Left ventricle myocardium superior (tissue), 1 donor: ENCODE measurements at regions not wholly inside any gene's neighbourhood (a gene's known extent, or its start where the extent isn't known, plus 50 kb on each side); places are given as distances from the start of the nearest gene placed in this dataset.

Source experiments
- ATAC-seq: fragments of 200-7000 bp; cut with Tn5 transposase; one replicate; pipeline ENCODE4 v1.9.1; 2020; ENCODE audit warnings: mild to moderate bottlenecking, moderate library complexity
- DNase-seq: peaks from one replicate; pipeline ENCODE4 v3.0.0-alpha.2; 2020
- intact Hi-C: fragments of 100-400 bp; cut with micrococcal nuclease; formaldehyde crosslinking; loops from one replicate; pipeline ENCODE4 v1.11.0; 2022
- donor health status: DM: no; HTN: yes; CAD: no; lungs with severe emphysema.

GRCh38 chr19:29098863-29099481 lies 114.0 kb downstream of the UQCRFS1 start:
- DNase-seq (peak; percentile 74), ATAC-seq (peak; percentile 98)
- intact Hi-C loops = no loop called here

- no peak for DNase-seq
- intact Hi-C loops = no loop called here
- no peak for ATAC-seq
Measured at GRCh38 chr19:29098091-29098490, 114.9 kb downstream of the UQCRFS1 start.

- DNase-seq (no peak), ATAC-seq (no peak)
- intact Hi-C loops = no loop called here
Measured at GRCh38 chr19:29096896-29097295, 116.1 kb downstream of the UQCRFS1 start.

- ATAC-seq (no peak), DNase-seq (no peak)
- intact Hi-C loops = no loop called here
Measured at GRCh38 chr19:29093553-29093908, 119.4 kb downstream of the UQCRFS1 start.

GRCh38 chr19:29092712-29093552 lies 120.0 kb downstream of the UQCRFS1 start:
- DNase-seq (no peak), ATAC-seq (no peak)
- intact Hi-C loops = no loop called here

GRCh38 chr19:29090783-29091526 lies 122.0 kb downstream of the UQCRFS1 start:
- intact Hi-C loops = no loop called here
- ATAC-seq (no peak), DNase-seq (no peak)

- intact Hi-C loops = no loop called here
- no peak for ATAC-seq
Measured at GRCh38 chr19:29089315-29089870, 123.6 kb downstream of the UQCRFS1 start.

GRCh38 chr19:29088761-29089160 lies 124.2 kb downstream of the UQCRFS1 start:
- intact Hi-C loops = no loop called here
- DNase-seq (no peak), ATAC-seq (no peak)

More at GRCh38 chr19:29089315-29089870, 123.6 kb downstream of the UQCRFS1 start:
- DNase-seq = no peak

GRCh38 chr19:29086646-29087045 lies 126.3 kb downstream of the UQCRFS1 start:
- intact Hi-C loops = no loop called here
- DNase-seq (no peak), ATAC-seq (no peak)

- ATAC-seq (no peak), DNase-seq (no peak)
- intact Hi-C loops = no loop called here
Measured at GRCh38 chr19:29086182-29086581, 126.8 kb downstream of the UQCRFS1 start.

- no peak for ATAC-seq
- intact Hi-C loops = no loop called here
- DNase-seq = no peak
Measured at GRCh38 chr19:29085630-29086029, 127.3 kb downstream of the UQCRFS1 start.

GRCh38 chr19:29085206-29085605 lies 127.7 kb downstream of the UQCRFS1 start:
- no peak for ATAC-seq
- intact Hi-C loops = no loop called here
- no peak for DNase-seq

GRCh38 chr19:29084266-29084665 lies 128.7 kb downstream of the UQCRFS1 start:
- intact Hi-C loops = no loop called here
- ATAC-seq (no peak), DNase-seq (no peak)

- ATAC-seq = no peak
- no peak for DNase-seq
- intact Hi-C loops = no loop called here
Measured at GRCh38 chr19:29083863-29084262, 129.1 kb downstream of the UQCRFS1 start.

- no peak for ATAC-seq
- no peak for DNase-seq
- intact Hi-C loops = no loop called here
Measured at GRCh38 chr19:29079356-29080032, 133.5 kb downstream of the UQCRFS1 start.

- intact Hi-C loops = no loop called here
- no peak for ATAC-seq
- DNase-seq = no peak
Measured at GRCh38 chr19:29076963-29077362, 136.0 kb downstream of the UQCRFS1 start.

GRCh38 chr19:29076161-29076560 lies 136.8 kb downstream of the UQCRFS1 start:
- intact Hi-C loops = no loop called here
- DNase-seq = no peak
- ATAC-seq = no peak

- ATAC-seq = no peak
- intact Hi-C loops = no loop called here
- DNase-seq = no peak
Measured at GRCh38 chr19:29075149-29075548, 137.8 kb downstream of the UQCRFS1 start.

GRCh38 chr19:29074579-29074978 lies 138.4 kb downstream of the UQCRFS1 start:
- ATAC-seq (no peak), DNase-seq (no peak)
- intact Hi-C loops = no loop called here
